Left ventricle myocardium inferior (tissue), 1 donor: ENCODE measurements at regions not wholly inside any gene's neighbourhood (a gene's known extent, or its start where the extent isn't known, plus 50 kb on each side); places are given as distances from the start of the nearest gene placed in this dataset.

Experiments used
- DNase-seq: peaks from one replicate; pipeline ENCODE4 v3.0.0-alpha.2; 2020
- H3K27ac ChIP-seq: fragments of 200-600 bp; replicated peaks from 2 replicates; pipeline ENCODE4 v1.8.0; 2021
- H3K27me3 ChIP-seq: fragments of 200-600 bp; 2 replicates; pipeline ENCODE4 v1.8.0; 2021; ENCODE audit warnings: low read depth
- H3K36me3 ChIP-seq: fragments of 200-600 bp; 2 replicates; pipeline ENCODE4 v1.8.0; 2021
- H3K4me1 ChIP-seq: fragments of 200-600 bp; 2 replicates; pipeline ENCODE4 v1.8.0; 2021
- H3K4me3 ChIP-seq: fragments of 200-600 bp; 2 replicates; pipeline ENCODE4 v1.8.0; 2021; ENCODE audit warnings: mild to moderate bottlenecking, moderate library complexity
- H3K9me3 ChIP-seq: fragments of 200-600 bp; replicated peaks from 2 replicates; pipeline ENCODE4 v1.8.0; 2021
- CTCF ChIP-seq: fragments of 200-600 bp; IDR thresholded peaks from 2 replicates; pipeline ENCODE4 v1.8.0; 2021; ENCODE audit warnings: antibody characterized with exemption, mild to moderate bottlenecking, borderline replicate concordance
- intact Hi-C: fragments of 100-400 bp; cut with micrococcal nuclease; formaldehyde crosslinking; loops from one replicate; pipeline ENCODE4 v1.11.0; 2022
- donor health status: DM: no; HTN: yes; CAD: no; lungs with severe emphysema.

- H3K36me3 ChIP-seq: no peaks in the 10 kb centered on the region
- intact Hi-C loops: no loop called here
- H3K4me3 ChIP-seq: no peak overlapping the region
- TF ChIP-seq CTCF: no peak
- no peaks in the 10 kb centered on the region for H3K4me1 ChIP-seq
- H3K27me3 ChIP-seq: no peaks in the 10 kb centered on the region
- no peak for DNase-seq
- H3K27ac ChIP-seq: no peak overlapping the region
- H3K9me3 ChIP-seq: no peaks in the 10 kb centered on the region
Observed at GRCh38 chr4:20416800-20417199, 165.1 kb downstream of the SLIT2 start.

- Histone ChIP-seq H3K4me1 (no peaks in the 10 kb centered on the region), H3K27me3 (no peaks in the 10 kb centered on the region), H3K9me3 (no peaks in the 10 kb centered on the region), H3K27ac (no peak overlapping the region), H3K4me3 (peak overlapping the region; percentile 40), H3K36me3 (no peaks in the 10 kb centered on the region)
- TF ChIP-seq CTCF: peak; percentile 54
- DNase-seq: no peak
- intact Hi-C loops: no loop called here
Observed at GRCh38 chr4:20418861-20419451, 167.3 kb downstream of the SLIT2 start.

- Histone ChIP-seq H3K36me3 (no peaks in the 10 kb centered on the region), H3K27me3 (no peaks in the 10 kb centered on the region), H3K4me3 (no peak overlapping the region), H3K4me1 (no peaks in the 10 kb centered on the region), H3K9me3 (no peaks in the 10 kb centered on the region), H3K27ac (no peak overlapping the region)
- TF ChIP-seq CTCF: no peak
- no peak for DNase-seq
- intact Hi-C loops: loop anchor here (10.0 kb wide), 1 partner anchor 124 kb away; no protein-coding TSS in a partner anchor
Observed at GRCh38 chr4:20420916-20421602, 169.4 kb downstream of the SLIT2 start.

DNA sequence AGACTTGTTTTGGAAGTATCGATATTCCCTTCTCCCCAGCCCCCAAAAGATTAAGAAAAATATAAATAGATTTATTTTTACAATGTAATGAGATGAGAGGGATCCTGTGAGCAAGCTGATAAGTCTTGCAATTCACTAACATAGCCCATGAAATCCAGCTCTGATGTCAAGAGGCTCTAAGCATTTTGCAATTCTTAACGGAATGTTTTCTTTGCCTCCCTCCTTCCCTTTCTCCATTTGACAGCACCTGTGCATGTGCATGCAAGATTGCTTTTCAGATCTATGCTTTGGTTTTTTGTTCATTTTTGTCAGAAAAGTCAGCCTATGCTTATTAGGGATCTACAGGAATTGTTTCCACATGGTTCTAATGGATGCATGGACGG is 169.9 kb downstream of the SLIT2 start:
- no peak for DNase-seq
- Histone ChIP-seq H3K4me1 (no peaks in the 10 kb centered on the region), H3K4me3 (no peak overlapping the region), H3K27ac (no peak overlapping the region), H3K27me3 (no peaks in the 10 kb centered on the region), H3K9me3 (no peaks in the 10 kb centered on the region), H3K36me3 (no peaks in the 10 kb centered on the region)
- intact Hi-C loops: loop anchor here (10.0 kb wide), 1 partner anchor 123 kb away; no protein-coding TSS in a partner anchor
- TF ChIP-seq CTCF: no peak

DNA sequence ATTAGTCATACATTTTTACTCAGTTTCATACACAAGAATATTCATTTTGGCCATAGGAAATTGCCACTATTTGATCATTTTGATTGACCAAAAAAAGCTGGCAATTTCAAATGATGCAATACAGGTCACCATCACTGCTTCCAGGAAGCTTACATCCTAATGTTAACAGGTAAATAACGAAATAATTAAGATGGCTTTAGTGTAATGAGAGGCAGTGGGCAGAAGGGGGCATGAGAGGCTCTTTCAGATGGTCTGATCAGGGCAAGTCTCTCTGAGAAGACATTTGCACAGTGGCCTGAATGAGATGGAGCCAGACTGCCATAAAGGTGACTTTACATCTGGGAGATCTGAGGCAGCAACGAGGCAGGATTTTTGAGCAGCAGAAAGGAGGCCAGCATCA is 170.7 kb downstream of the SLIT2 start:
- no peaks in the 10 kb centered on the region for H3K36me3 ChIP-seq
- no peak for DNase-seq

More for the DNA sequence above, 170.7 kb downstream of the SLIT2 start:
- Histone ChIP-seq H3K27ac (no peak overlapping the region), H3K9me3 (no peaks in the 10 kb centered on the region), H3K27me3 (no peaks in the 10 kb centered on the region), H3K4me1 (no peaks in the 10 kb centered on the region), H3K4me3 (no peak overlapping the region)
- intact Hi-C loops: loop anchor here (10.0 kb wide), 1 partner anchor 122 kb away; no protein-coding TSS in a partner anchor
- peak; percentile 57 for TF ChIP-seq CTCF
